Pancreas (tissue), 10 donors: ENCODE measurements at regions not wholly inside any gene's neighbourhood (a gene's known extent, or its start where the extent isn't known, plus 50 kb on each side); places are given as distances from the start of the nearest gene placed in this dataset.

ENCODE experiments used
- ATAC-seq, 4 donors: fragments of 200-7000 bp; cut with Tn5 transposase; one replicate each; pipeline versions ENCODE4 v1.8.0 to v1.9.1; 2020; ENCODE audit warnings: mild to moderate bottlenecking in 4 of 4, moderate library complexity in 4 of 4
- DNase-seq, 6 donors: peaks; one replicate each; pipeline ENCODE4 v3.0.0-alpha.2; 2020
- FAIRE-seq: peaks from 2 replicates; lab custom pipeline; 2012; peaks lifted over from hg19 to GRCh38; lab: Jason Lieb, UNC
- H3K27ac ChIP-seq, 4 donors: fragments of 200-600 bp; sonication (generic); 1 replicate in 3 of 4; 2 replicates in 1 of 4; pipeline versions ENCODE4 v1.5.0 to v1.8.0; 2020
- H3K27me3 ChIP-seq, 4 donors: fragments of 200-600 bp; one replicate each; pipeline ENCODE4 v1.8.0; 2021
- H3K36me3 ChIP-seq, 3 donors: fragments of 200-600 bp; sonication (generic) in 1 of 3; one replicate each; pipeline versions ENCODE4 v1.5.0 to v1.8.0; 2020 to 2021
- H3K4me1 ChIP-seq, 3 donors: fragments of 200-600 bp; one replicate each; pipeline ENCODE4 v1.8.0; 2021
- H3K4me3 ChIP-seq, 4 donors: fragments of 200-600 bp; sonication (generic) in 2 of 4; one replicate each; pipeline versions ENCODE4 v1.5.0 to v1.8.0; 2020 to 2021
- H3K9me3 ChIP-seq, 4 donors: fragments of 200-600 bp; one replicate each; pipeline ENCODE4 v1.8.0; 2021
- WGBS, 2 donors: extraction: QIAGEN DNeasy Blood & Tissue Kit; methylation state at CpG; one replicate each; pipeline ENCODE4 v1.1.7; 2013; 5-methylcytosine and 5-hydroxymethylcytosine counted together
- intact Hi-C, 3 donors: fragments of 100-400 bp; cut with DNase I; formaldehyde crosslinking; loops; one replicate each; pipeline versions ENCODE4 v1.11.1 to v1.14.2; 2022
- TF ChIP-seq, protein P1 (sequence below), 4 donors: fragments of 200-600 bp; sonication (generic) in 3 of 4; IDR thresholded peaks; one replicate each; pipeline versions ENCODE4 v1.5.0 to v1.8.0; 2021; ENCODE audit warnings: antibody characterized with exemption in 4 of 4
- donor health status: healthy with polysubstance abuse.
- donor health status: DM: no; HTN: no; CAD: no; lungs with moderate emphysema.
- donor health status: DM: no; HTN: no; CAD: no.
- donor health status: control.
- donor health status: control.
- donor health status: Bipolar disorder and iron deficiency.
- donor health status: DM: yes; HTN: yes; CAD: no.
- donor health status: DM: no; HTN: no; CAD: no.
- donor health status: DM: no; HTN: no; CAD: no.
- donor health status: DM: yes; HTN: yes; CAD: no.

DNA sequence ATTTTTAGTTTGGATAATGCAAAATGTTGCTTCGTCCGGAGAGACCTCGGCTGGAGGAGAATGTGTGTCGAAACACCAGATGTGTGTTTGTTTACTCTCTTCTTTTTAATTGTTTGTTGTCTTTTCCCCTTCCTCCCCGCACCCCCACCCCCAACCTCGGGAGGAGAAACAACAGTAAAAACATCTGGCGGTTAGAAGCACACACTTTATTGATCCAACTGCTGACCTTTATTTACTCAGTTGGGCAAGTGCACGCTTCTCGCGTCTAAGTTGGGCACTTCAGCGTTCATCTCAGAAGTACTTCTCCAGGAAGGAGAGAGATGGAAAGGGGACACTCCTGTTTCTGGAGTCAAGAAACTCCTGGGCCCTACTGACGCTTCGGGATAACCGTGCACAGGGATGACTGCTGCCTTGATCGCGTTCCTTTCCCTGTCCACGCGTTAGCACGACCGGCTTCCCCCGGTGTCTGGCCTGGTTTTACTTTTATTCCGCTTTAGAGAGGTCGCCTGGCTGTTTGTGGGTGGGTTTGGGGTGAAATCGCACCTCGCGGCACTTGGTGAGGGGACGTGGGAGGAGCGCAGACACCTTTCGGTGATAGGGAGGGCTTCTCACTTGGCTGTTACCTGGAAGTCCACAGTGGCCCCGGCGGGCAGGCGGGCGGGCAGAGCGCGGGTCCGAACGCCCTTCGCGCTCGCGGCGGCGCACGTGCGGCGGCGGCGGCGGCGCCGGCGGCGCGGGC, 168.3 kb upstream of the PPP1R3A start:
- Histone ChIP-seq H3K4me3 (peak overlapping the region; percentile 36 to 71 (median 56)), H3K36me3 (no peaks in the 10 kb centered on the region), H3K4me1 (peaks cover 10 to 33% (median 23%) of the 10 kb centered on the region in 3 donors), H3K9me3 (no peaks in the 10 kb centered on the region), H3K27me3 (peaks cover 0 to 4% (median 0%) of the 10 kb centered on the region in 4 donors), H3K27ac (peak overlapping the region; percentile 85 to 97 (median 94))
- TF ChIP-seq, protein P1, sequence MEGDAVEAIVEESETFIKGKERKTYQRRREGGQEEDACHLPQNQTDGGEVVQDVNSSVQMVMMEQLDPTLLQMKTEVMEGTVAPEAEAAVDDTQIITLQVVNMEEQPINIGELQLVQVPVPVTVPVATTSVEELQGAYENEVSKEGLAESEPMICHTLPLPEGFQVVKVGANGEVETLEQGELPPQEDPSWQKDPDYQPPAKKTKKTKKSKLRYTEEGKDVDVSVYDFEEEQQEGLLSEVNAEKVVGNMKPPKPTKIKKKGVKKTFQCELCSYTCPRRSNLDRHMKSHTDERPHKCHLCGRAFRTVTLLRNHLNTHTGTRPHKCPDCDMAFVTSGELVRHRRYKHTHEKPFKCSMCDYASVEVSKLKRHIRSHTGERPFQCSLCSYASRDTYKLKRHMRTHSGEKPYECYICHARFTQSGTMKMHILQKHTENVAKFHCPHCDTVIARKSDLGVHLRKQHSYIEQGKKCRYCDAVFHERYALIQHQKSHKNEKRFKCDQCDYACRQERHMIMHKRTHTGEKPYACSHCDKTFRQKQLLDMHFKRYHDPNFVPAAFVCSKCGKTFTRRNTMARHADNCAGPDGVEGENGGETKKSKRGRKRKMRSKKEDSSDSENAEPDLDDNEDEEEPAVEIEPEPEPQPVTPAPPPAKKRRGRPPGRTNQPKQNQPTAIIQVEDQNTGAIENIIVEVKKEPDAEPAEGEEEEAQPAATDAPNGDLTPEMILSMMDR (IDR thresholded peaks at IDR 0.05) = no peak
- no peak for FAIRE-seq
- peak; percentile 2 to 43 (median 23) for ATAC-seq
- DNase-seq = peak; percentile 54 to 72 (median 63)
- 1 to 3% methylated on average over 35 to 54 of the region's 54 CpGs for WGBS, 2 donors
- intact Hi-C loops = loop anchor here in 1 of 3 donors (10.0 kb wide), 1 partner anchor 318 kb away; no protein-coding TSS in a partner anchor

DNA sequence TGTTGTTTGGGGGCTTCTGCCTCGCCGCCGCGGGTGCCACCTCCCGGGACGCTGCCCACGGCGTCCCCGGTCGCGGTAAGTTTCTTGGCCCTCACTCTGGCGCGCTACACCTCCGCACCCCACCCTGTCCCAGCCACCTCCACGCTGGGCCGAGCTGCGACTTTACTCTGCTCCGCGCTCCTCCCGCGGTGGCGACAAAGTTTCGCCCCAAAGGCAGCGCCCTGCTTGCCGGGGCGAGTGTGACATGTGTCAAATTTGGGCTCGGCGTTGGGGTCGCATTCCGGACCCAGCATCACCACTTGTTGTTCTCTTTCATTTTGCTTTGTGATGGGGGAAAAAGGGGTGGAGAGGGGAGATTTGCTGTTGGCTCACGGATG, 167.7 kb upstream of the PPP1R3A start:
- H3K9me3 ChIP-seq = no peaks in the 10 kb centered on the region
- WGBS, 2 donors = 1 to 2% methylated on average over 30 to 31 of the region's 31 CpGs
- peak; percentile 8 to 25 (median 16) for ATAC-seq
- H3K27me3 ChIP-seq = peaks cover 0 to 4% (median 0%) of the 10 kb centered on the region in 4 donors
- peak overlapping the region; percentile 36 to 71 (median 56) for H3K4me3 ChIP-seq
- no peak for FAIRE-seq
- peak overlapping the region; percentile 85 to 97 (median 94) for H3K27ac ChIP-seq
- DNase-seq = peak; percentile 34 to 80 (median 60)
- intact Hi-C loops = loop anchor here in 1 of 3 donors (10.0 kb wide), 1 partner anchor 318 kb away; no protein-coding TSS in a partner anchor
- no peaks in the 10 kb centered on the region for H3K36me3 ChIP-seq
- peaks cover 10 to 33% (median 22%) of the 10 kb centered on the region in 3 donors for H3K4me1 ChIP-seq
- TF ChIP-seq, protein P1 (IDR thresholded peaks at IDR 0.05) = no peak

DNA sequence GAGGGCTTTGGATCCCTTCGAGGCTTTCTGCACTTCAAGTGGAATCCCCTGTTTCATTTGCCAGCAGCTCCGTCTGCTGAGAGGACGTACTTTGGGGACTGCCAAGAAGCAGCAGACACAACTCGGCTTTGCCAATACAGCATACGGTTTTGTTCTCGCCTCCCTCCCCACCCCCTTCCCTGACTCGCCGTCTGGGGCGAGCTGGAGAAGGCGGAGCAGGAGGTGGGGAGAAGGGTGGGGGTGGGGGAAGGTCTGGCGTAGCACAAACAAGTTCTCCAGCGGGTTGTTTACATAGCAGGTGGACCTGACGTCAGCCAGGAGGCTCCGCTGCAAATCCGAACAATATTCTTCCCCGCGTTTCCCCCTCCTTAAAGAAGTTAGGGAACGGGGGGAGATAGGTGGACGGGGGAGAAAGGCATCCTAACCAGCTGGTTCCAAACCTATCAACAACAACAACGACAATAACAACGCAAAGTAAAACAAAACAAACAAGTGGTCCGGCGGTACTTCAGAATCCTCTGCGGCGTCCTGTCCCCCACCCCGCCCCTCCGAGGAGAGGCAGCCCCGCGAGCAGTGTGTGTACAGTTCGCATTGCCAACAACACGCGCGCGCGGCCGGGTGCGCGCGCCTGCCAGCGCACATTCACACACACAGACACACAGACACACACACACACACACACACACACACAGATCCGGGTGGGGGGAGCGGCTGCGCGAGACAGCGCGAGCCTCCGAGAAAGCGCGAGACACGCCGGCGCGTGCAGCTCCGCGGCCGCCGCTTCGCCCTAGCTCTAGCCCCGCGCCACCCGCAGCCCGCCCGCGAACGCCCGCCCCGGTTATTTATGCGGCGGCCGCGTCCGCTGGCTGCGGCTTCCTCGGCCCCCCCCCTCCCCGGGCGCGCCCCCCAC, 167.0 kb upstream of the PPP1R3A start:
- TF ChIP-seq, protein P1 (IDR thresholded peaks at IDR 0.05) = no peak
- 1% methylated on average over 56 to 77 of the region's 77 CpGs for whole genome bisulfite sequencing, 2 donors
- Histone ChIP-seq H3K27ac (peak overlapping the region; percentile 85 to 97 (median 94)), H3K27me3 (peaks cover 0 to 4% (median 0%) of the 10 kb centered on the region in 4 donors), H3K4me1 (peaks cover 10 to 31% (median 19%) of the 10 kb centered on the region in 3 donors), H3K4me3 (peak overlapping the region; percentile 36 to 71 (median 56)), H3K9me3 (no peaks in the 10 kb centered on the region), H3K36me3 (no peaks in the 10 kb centered on the region)
- DNase-seq (peak; percentile 89 to 95 (median 94)), FAIRE-seq (no peak), ATAC-seq (peak; percentile 75 to 80 (median 78))
- intact Hi-C loops = loop anchor here in 1 of 3 donors (10.0 kb wide), 1 partner anchor 319 kb away; no protein-coding TSS in a partner anchor

DNA sequence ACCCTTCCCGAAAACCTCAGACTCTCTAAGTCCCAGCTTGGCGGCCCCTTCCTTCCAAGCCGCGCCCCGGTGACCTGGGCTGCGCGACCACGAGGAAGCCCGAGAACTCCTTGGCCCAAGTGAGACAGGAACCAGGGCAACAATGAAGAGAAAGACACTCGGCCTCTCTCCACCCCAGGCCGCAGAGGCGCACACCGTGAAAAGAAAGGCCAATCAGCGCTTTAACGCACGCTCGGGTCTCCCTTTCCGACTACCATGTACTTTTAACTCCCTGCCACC, 166.4 kb upstream of the PPP1R3A start:
- DNase-seq (peak in 2 of 6 donors; percentile 61 to 78), ATAC-seq (peak; percentile 8 to 26 (median 17)), FAIRE-seq (no peak)
- Histone ChIP-seq H3K4me3 (peak overlapping the region; percentile 35 to 71 (median 49)), H3K27ac (peak overlapping the region; percentile 85 to 97 (median 94)), H3K9me3 (no peaks in the 10 kb centered on the region), H3K36me3 (no peaks in the 10 kb centered on the region), H3K4me1 (peaks cover 10 to 25% (median 19%) of the 10 kb centered on the region in 3 donors), H3K27me3 (peaks cover 0 to 9% (median 0%) of the 10 kb centered on the region in 4 donors)
- 0 to 2% methylated on average over 18 of the region's 18 CpGs for WGBS, 2 donors
- intact Hi-C loops = loop anchor here in 1 of 3 donors (10.0 kb wide), 1 partner anchor 320 kb away; no protein-coding TSS in a partner anchor
- TF ChIP-seq, protein P1 (IDR thresholded peaks at IDR 0.05) = no peak
